T1000 (cell line): ENCODE measurements at regions not wholly inside any gene's neighbourhood (a gene's known extent, or its start where the extent isn't known, plus 50 kb on each side); places are given as distances from the start of the nearest gene placed in this dataset.

Experiments used
- DNase-seq: peaks from one replicate; lab custom pipeline; 2025; ENCODE audit warnings: mixed read lengths; lab: John Stamatoyannopoulos, UW

GRCh38 chr3:118269537-118270125 is 765.0 kb downstream of the IGSF11 start:
- DNase-seq: no peak

GRCh38 chr3:118272991-118273390 is 761.7 kb downstream of the IGSF11 start:
- DNase-seq: no peak

DNA sequence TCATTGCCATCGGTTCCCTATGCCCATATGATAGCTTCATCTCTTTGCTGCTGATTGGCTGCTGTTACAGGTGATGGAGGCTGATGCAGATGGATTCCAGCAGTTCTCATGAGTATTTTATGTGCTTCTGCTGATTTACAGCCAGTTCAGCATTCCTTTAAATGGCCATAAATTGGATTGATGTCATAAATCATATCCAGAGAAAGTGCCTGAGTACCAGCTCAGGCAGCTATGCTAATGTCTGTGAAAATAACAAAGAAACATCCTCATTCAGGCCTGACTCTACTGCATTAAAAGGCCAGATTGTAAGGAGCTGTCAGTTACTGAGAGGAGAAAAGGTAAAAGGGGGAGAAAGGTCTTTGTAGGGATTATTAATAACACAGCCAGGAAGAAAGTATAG is 756.8 kb downstream of the IGSF11 start:
- no peak for DNase-seq

DNA sequence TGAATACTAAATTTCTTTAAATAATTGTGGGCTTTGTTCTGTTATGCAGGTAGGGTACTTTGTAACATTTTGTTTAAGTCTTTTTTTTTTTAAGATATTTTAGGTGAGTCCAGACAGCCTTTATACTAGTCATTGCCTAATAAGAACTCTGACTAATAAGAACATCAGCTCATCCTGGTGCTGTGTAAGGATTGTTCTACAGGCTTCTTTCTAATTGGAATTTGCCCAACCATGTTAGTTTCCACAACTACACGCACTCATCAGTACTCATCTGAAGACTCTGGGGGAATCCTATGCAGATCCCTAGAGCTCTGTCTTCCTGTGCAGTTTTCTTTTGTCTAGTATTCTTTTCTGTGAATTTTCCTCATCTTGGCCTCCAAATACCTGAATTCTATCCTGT is 741.8 kb downstream of the IGSF11 start:
- no peak for DNase-seq

- no peak for DNase-seq
Measured at GRCh38 chr3:118298133-118298532, 736.5 kb downstream of the IGSF11 start.

DNA sequence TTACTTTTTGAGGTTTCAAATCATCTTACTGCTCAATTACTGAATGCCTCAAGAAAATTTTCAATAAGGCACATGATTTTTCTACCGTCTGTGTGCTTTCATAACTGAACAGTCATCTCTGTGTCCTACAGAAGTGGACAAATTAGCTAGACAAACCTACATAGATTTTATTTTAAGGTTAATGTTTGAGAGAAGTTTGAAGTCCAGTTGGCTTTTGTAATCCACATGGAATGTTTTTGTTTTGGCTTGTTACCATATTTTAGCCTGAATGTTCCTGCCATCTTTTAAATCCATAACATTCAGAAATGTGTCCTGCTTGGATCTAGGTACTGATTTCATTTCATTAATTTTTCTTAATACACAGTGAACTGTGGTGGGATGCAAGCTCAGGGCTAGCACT is 730.1 kb downstream of the IGSF11 start:
- no peak for DNase-seq

GRCh38 chr3:118332699-118333098 is 701.9 kb downstream of the IGSF11 start:
- DNase-seq: no peak

DNA sequence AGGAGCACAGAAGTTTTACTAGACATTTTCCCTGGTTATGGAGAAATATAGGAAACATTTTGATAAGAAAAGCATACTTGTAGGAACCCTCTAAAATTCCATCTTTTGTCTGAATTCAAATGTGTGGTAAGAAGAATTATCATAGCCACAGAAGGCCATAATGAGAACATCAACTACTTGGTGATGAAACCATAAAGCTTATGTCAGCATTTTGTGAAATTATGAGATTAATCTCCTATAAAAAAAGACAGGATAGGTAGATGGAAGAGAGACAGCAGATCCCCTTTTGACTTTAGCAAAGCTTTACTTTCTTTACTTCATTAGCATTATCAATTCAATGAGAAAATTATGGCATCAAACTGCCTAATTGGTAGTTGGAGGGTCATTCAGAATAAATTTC is 697.0 kb downstream of the IGSF11 start:
- no peak for DNase-seq

DNA sequence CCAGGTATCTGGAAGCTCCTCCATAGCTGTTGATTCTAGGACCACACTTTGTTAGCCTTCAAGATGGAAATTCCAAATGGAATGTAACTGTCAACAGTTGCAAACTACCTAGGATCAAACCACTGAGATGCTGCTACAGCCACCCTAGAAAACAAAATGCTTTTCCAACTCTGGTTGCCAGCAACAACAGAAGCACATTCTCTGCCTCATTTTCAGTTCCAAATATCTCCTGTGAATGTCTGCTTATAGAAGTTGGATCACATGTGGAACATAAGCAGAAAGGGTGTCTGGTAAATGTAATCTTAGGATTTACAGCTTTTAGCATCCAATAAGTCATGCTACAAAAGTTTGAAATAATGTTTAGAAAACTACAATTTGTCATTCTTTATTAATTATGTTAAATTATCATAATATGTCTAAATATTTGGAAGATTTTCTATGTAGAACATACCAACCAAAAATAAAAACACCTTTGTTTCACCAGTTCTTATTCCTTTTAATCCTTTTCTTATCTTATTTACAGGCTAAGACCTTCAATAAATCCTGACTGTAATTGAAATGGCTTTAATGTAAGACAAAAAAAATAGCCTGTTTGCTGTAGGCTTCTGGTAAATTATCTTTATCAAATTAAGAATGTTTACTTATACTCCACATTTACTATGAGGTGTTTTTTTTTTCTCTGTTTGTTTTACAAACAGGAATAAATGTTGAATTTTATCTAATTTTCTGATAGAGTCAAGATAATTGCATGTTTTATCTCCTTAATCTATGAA is 687.1 kb downstream of the IGSF11 start:
- DNase-seq: no peak

DNA sequence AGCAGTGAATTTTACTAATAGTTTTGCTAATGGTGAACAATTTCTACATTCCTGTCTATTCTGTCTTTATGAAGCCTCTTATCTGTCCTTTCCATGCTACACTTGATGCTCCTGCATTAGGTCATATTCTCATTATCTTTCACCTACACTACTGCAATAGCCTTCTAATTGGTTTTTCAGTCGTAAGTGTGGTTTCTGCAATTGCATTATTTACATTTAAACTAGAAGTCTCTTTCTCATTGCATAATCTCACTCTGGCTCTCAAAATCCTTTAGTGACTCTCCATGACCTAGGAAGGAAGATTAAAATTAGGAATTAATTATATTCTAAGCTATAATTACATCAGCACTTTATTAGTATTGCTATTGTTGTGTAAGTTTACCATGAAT is 686.5 kb downstream of the IGSF11 start:
- no peak for DNase-seq

DNA sequence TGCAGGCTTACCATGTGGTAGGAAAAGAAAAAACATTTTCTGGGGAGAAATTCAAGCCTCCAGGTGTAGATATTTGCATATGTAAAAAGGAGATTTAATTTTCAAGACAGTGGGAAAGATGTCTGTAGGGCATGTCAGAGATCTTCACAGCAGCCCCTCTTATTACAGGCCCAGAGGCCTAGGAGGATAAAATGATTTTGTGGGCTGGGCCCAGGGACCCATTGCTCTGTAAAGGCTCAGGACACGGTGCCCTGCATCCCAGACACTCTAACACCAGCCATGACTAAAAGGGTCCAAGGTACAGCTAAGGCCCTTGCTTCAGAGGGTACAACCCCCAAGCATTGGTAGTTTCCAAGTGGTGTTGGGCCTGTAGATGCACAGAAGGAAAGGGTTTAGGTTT is 680.1 kb downstream of the IGSF11 start:
- DNase-seq: no peak

- DNase-seq: no peak
Measured at GRCh38 chr3:118369892-118370491, 664.7 kb downstream of the IGSF11 start.

DNA sequence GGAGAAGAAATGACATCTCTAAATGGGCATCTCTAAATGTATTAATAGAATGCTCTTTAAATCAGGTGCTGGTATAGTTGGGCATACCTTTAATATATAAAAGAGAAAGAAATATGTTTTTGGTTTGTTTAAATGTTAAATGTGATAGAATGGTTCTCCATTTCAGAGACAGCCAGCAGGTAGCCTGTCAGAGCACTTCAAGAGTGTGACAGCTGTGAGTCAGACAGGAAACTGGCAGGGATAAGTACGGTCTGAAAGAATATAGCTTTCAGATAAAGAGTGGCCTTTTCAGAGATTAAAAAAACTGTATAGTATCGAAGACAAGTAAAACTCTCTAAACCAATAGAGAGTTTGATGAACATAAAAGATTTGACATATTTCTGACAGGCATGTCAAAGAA is 654.1 kb downstream of the IGSF11 start:
- no peak for DNase-seq

- no peak for DNase-seq
Measured at GRCh38 chr3:118396491-118396890, 638.2 kb downstream of the IGSF11 start.

DNA sequence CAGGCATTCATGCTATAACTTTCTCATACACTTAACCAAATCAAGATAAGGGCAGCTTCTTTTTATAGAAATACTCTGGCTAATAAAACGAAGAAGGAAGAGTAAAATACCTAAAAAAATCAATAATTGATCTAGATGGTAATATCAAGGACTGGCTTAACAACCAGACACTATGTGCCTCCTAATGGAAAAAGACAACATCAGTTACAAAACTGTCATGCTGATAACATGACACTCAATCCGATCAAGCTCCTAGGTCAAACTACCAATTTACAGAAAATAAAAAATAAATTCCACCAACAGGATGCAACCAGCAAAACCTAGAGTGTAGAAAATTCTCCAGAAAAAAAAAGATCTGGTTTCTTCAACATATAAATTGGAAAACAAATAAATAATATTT is 634.6 kb downstream of the IGSF11 start:
- no peak for DNase-seq

DNA sequence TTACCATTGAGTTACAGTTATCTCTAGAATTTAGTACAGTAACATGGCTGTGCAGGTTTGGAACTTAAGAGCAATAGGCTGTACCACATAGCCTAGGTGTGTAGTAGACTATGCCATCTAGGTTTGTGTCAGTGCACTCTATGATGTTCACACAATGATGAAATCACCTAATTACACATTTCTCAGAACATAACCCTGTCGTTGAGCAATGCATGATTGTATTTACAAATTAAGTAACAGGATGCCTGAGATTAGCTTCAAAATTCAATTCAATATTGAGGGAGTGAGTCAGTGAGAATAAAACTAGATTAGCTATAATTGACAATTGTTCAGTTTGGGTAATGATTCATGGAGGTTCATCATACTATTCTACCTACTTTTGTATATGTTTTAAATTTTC is 633.8 kb downstream of the IGSF11 start:
- DNase-seq: no peak

DNA sequence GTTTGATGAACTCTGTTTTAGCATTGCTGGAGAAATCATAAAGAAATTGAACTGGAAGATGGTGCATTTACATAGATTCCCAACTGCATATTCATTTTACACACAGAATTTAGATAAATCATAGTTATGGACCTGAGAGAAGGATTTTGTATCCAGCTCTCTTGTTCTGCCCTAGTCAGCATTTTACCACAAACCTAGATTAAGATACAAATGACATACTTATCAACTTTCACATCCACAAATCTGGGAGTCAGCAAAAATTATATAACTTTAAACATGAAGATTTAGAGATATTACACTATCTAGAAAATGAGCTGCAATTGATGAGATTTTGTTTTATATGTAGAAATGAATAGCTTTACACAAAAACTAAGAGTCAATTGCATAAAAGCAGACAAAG is 632.8 kb downstream of the IGSF11 start:
- DNase-seq: no peak

GRCh38 chr3:118402971-118403370 is 631.7 kb downstream of the IGSF11 start:
- no peak for DNase-seq

GRCh38 chr3:118406562-118406961 is 628.1 kb downstream of the IGSF11 start:
- DNase-seq: no peak

DNA sequence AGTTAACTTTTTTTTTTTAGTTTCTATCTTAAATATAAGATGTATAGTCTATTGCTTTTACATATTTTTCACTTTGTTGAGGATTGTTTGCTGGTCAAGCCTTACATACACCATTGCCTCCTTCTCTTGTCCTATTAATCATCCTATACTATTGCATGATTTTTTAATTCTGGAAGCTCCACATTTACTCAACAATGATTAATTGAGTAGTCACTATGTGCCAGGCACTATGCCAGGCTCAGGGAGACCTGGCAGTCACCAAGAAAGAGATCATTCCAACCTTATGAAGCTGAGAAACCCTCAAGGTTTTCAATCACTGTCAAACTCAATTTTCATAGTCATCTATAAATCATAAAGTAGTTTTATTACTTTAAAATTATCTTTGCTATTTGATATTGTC is 626.2 kb downstream of the IGSF11 start:
- DNase-seq: no peak

GRCh38 chr3:118412503-118412902 is 622.1 kb downstream of the IGSF11 start:
- no peak for DNase-seq

- DNase-seq: no peak
Measured at GRCh38 chr3:118425272-118425837, 609.3 kb downstream of the IGSF11 start.

DNA sequence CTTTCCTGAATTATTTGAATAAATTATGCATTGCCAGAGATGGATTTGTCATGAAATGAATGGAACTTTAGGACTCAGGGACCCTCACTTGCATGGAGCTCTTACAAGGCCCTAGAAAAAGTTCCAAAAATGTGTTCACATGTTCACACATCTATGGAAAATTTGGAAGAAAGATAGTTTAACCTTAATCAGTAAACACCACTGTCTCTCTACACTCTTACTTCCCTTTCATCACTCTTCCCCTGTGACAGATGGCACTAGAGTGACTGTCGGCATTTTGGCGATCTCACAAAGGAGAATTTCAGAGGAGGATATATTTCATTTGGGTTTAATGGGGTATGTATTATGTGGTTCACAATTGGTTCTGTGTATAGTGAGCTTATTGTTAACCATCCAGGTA is 600.8 kb downstream of the IGSF11 start:
- DNase-seq: no peak
